Tibial nerve (tissue), 3 donors: ENCODE measurements at regions not wholly inside any gene's neighbourhood (a gene's known extent, or its start where the extent isn't known, plus 50 kb on each side); places are given as distances from the start of the nearest gene placed in this dataset.

Experiments used
- POLR2A ChIP-seq, 2 donors: fragments of 450-650 bp; IDR thresholded peaks; one replicate each; pipeline ENCODE4 v1.6.1; 2017; ENCODE audit warnings: antibody characterized with exemption in 2 of 2, mild to moderate bottlenecking in 2 of 2, moderate library complexity in 2 of 2
- TF ChIP-seq, protein P1 (sequence below), 5 experiments: fragments of 200-600 bp in 3 of 5; fragments of 450-650 bp in 2 of 5; sonication (generic) in 3 of 5; IDR thresholded peaks; one replicate each; pipeline ENCODE4 v1.5.1; 2016 to 2019; ENCODE audit warnings: antibody characterized with exemption in 5 of 5, mild to moderate bottlenecking in 3 of 5, moderate library complexity in 2 of 5

DNA sequence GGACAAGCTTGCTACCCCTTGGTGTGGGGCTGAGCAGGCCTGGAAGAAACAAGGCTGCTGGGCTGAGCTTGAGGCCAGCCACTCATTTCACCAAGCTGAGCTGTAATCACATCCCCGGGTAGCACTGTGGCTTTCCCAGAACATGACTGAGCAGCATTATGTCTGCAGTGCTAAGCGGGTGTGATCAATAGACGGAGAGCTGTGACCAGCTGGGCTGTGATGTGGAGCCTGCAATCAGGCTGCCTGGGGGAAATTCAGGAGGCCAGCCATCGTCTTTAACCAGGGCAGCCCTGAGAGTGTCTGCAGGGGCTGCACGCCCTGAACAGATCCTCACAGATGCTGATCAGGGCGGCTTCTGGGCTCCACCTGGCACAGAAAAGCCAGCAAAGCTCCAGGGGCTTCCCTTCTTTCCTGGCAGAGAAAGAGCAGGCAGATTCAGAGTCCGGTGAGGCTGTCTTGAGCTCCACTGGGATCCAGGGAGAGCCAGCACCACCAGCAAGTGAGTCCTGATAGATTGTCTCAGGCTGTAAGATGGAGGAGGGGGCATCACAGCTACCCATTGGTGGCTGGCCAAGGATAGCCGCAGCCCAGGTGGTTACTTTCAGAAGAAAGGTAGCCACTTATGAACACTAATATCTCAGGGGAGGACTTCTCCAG, 165.9 kb downstream of the NRN1 start:
- TF ChIP-seq, protein P1, sequence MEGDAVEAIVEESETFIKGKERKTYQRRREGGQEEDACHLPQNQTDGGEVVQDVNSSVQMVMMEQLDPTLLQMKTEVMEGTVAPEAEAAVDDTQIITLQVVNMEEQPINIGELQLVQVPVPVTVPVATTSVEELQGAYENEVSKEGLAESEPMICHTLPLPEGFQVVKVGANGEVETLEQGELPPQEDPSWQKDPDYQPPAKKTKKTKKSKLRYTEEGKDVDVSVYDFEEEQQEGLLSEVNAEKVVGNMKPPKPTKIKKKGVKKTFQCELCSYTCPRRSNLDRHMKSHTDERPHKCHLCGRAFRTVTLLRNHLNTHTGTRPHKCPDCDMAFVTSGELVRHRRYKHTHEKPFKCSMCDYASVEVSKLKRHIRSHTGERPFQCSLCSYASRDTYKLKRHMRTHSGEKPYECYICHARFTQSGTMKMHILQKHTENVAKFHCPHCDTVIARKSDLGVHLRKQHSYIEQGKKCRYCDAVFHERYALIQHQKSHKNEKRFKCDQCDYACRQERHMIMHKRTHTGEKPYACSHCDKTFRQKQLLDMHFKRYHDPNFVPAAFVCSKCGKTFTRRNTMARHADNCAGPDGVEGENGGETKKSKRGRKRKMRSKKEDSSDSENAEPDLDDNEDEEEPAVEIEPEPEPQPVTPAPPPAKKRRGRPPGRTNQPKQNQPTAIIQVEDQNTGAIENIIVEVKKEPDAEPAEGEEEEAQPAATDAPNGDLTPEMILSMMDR (IDR thresholded peaks at IDR 0.05) = no peak
- TF ChIP-seq POLR2A (IDR thresholded peaks at IDR 0.05) = no peak
